Ovary (tissue), 3 donors: ENCODE measurements at regions not wholly inside any gene's neighbourhood (a gene's known extent, or its start where the extent isn't known, plus 50 kb on each side); places are given as distances from the start of the nearest gene placed in this dataset.

ENCODE experiments used
- EP300 ChIP-seq: sonication (generic); formaldehyde crosslinking; IDR thresholded peaks from one replicate; pipeline ENCODE4 v1.6.1; 2017; ENCODE audit warnings: antibody characterized with exemption
- POLR2A ChIP-seq: fragments of 450-650 bp; IDR thresholded peaks from one replicate; pipeline ENCODE4 v1.6.1; 2017; ENCODE audit warnings: antibody characterized with exemption, mild to moderate bottlenecking, moderate library complexity
- TF ChIP-seq, protein P1 (sequence below), 3 donors: fragments of 450-650 bp in 2 of 3; fragments of 200-600 bp in 1 of 3; IDR thresholded peaks; one replicate each; pipeline versions ENCODE4 v1.5.1 to v1.8.0; 2016 to 2022; ENCODE audit warnings: antibody characterized with exemption in 3 of 3, mild to moderate bottlenecking in 1 of 3
- donor health status: DM: no; HTN: no; CAD: no.

DNA sequence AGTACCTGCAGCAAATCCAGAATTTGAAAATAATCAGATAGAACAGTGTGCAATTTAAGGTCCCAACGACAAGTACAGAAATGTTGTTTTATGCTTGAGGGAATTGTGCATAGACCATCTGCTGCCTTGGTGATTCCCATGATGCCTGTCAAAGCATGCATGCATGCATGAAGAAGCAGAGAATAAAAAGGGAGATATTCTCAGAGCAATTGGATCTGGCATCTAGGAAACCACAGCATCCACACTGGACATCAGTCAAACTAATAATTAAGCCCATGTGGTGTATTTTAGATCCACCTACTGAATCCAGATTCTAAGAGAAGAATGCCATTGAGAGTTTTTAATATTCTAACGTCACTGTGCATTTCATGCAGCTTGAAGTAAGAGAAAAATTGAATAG, 361.2 kb downstream of the FSIP2 start:
- TF ChIP-seq, protein P1, sequence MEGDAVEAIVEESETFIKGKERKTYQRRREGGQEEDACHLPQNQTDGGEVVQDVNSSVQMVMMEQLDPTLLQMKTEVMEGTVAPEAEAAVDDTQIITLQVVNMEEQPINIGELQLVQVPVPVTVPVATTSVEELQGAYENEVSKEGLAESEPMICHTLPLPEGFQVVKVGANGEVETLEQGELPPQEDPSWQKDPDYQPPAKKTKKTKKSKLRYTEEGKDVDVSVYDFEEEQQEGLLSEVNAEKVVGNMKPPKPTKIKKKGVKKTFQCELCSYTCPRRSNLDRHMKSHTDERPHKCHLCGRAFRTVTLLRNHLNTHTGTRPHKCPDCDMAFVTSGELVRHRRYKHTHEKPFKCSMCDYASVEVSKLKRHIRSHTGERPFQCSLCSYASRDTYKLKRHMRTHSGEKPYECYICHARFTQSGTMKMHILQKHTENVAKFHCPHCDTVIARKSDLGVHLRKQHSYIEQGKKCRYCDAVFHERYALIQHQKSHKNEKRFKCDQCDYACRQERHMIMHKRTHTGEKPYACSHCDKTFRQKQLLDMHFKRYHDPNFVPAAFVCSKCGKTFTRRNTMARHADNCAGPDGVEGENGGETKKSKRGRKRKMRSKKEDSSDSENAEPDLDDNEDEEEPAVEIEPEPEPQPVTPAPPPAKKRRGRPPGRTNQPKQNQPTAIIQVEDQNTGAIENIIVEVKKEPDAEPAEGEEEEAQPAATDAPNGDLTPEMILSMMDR (IDR thresholded peaks at IDR 0.05), result no peak
- TF ChIP-seq POLR2A (no peak), EP300 (no peak)
